Peyer's patch (tissue), 4 donors: ENCODE measurements at regions not wholly inside any gene's neighbourhood (a gene's known extent, or its start where the extent isn't known, plus 50 kb on each side); places are given as distances from the start of the nearest gene placed in this dataset.

Experiments
- CTCF ChIP-seq, 6 experiments: fragments of 450-650 bp in 4 of 6; fragments of 200-600 bp in 2 of 6; sonication (generic) in 1 of 6; IDR thresholded peaks; one replicate each; pipeline ENCODE4 v1.5.1; 2017 to 2019; ENCODE audit warnings: antibody characterized with exemption in 6 of 6, mild to moderate bottlenecking in 3 of 6, moderate library complexity in 1 of 6
- POLR2A ChIP-seq, 2 donors: fragments of 450-650 bp; IDR thresholded peaks; one replicate each; pipeline ENCODE4 v1.5.1; 2017; ENCODE audit warnings: antibody characterized with exemption in 2 of 2, mild to moderate bottlenecking in 2 of 2, moderate library complexity in 2 of 2

- TF ChIP-seq CTCF (IDR thresholded peaks at IDR 0.05): no peak
- TF ChIP-seq POLR2A (IDR thresholded peaks at IDR 0.05): no peak
Measured at GRCh38 chr1:201763455-201764140, 65.4 kb upstream of the IPO9 start.
